Endodermal cell (in vitro differentiated cells): ENCODE measurements at regions not wholly inside any gene's neighbourhood (a gene's known extent, or its start where the extent isn't known, plus 50 kb on each side); places are given as distances from the start of the nearest gene placed in this dataset.
A peak's percentile ranks its signal among the peaks of the same experiment; 100 is the strongest.

ENCODE experiments used
- DNase-seq: peaks from one replicate; pipeline ENCODE4 v3.0.0-alpha.2; 2017
- H3K27ac ChIP-seq: 2 replicates; pipeline ENCODE4 v1.5.1; 2013; ENCODE audit warnings: mild to moderate bottlenecking, low read depth, low read length, moderate library complexity
- H3K27me3 ChIP-seq: 2 replicates; pipeline ENCODE4 v1.6.1; 2013; ENCODE audit warnings: mild to moderate bottlenecking, low read length, moderate library complexity; ENCODE audit not compliant: insufficient read depth, control insufficient read depth, poor library complexity, severe bottlenecking
- H3K36me3 ChIP-seq: 2 replicates; pipeline ENCODE4 v1.7.0; 2013; ENCODE audit warnings: mild to moderate bottlenecking, low read length, moderate library complexity; ENCODE audit not compliant: control insufficient read depth, insufficient read depth
- H3K4me1 ChIP-seq: one replicate; pipeline ENCODE4 v1.7.0; 2013; ENCODE audit warnings: low read length; ENCODE audit not compliant: control insufficient read depth, insufficient read depth
- H3K4me3 ChIP-seq: 2 replicates; pipeline ENCODE4 v1.5.1; 2013; ENCODE audit warnings: mild to moderate bottlenecking, low read length, moderate library complexity
- H3K9ac ChIP-seq: 2 replicates; pipeline ENCODE4 v1.6.1; 2013; ENCODE audit warnings: mild to moderate bottlenecking, low read length, moderate library complexity; ENCODE audit not compliant: poor library complexity, severe bottlenecking; ENCODE audit errors: extremely low read depth
- H3K9me3 ChIP-seq: 2 replicates; pipeline ENCODE4 v1.6.1; 2013; ENCODE audit warnings: mild to moderate bottlenecking, low read length, moderate library complexity; ENCODE audit not compliant: control insufficient read depth
- H3K27ac Mint-ChIP-seq: 2 replicates; pipeline ENCODE4 v1.8.0; 2020; ENCODE audit warnings: mixed read lengths
- H3K27me3 Mint-ChIP-seq: 2 replicates; pipeline ENCODE4 v1.8.0; 2021; ENCODE audit warnings: mild to moderate bottlenecking, mixed read lengths; ENCODE audit not compliant: insufficient read depth
- H3K36me3 Mint-ChIP-seq: 2 replicates; pipeline ENCODE4 v1.8.0; 2020; ENCODE audit warnings: low read depth, mixed read lengths
- H3K4me1 Mint-ChIP-seq: 2 replicates; pipeline ENCODE4 v1.8.0; 2020; ENCODE audit warnings: mixed read lengths
- H3K4me3 Mint-ChIP-seq: 2 replicates; pipeline ENCODE4 v1.8.0; 2020; ENCODE audit warnings: mild to moderate bottlenecking, moderate library complexity, mixed read lengths
- H3K9me3 Mint-ChIP-seq: 2 replicates; pipeline ENCODE4 v1.8.0; 2020; ENCODE audit warnings: mild to moderate bottlenecking, mixed read lengths
- WGBS, 2 experiments: methylation state at CpG; one replicate each; pipeline versions ENCODE4 v1.1.5 to v1.1.7; 2013; ENCODE audit warnings: missing lambda C conversion rate in 2 of 2, mixed read lengths in 1 of 2; ENCODE audit not compliant: insufficient coverage in 1 of 2, insufficient read length in 1 of 2; 5-methylcytosine and 5-hydroxymethylcytosine counted together
- TF ChIP-seq, protein P1 (sequence below): fragments of 200-600 bp; sonication (generic); conservative IDR thresholded peaks from 2 replicates; pipeline ENCODE4 v1.5.0; 2021; ENCODE audit warnings: antibody characterized with exemption, mild to moderate bottlenecking

DNA sequence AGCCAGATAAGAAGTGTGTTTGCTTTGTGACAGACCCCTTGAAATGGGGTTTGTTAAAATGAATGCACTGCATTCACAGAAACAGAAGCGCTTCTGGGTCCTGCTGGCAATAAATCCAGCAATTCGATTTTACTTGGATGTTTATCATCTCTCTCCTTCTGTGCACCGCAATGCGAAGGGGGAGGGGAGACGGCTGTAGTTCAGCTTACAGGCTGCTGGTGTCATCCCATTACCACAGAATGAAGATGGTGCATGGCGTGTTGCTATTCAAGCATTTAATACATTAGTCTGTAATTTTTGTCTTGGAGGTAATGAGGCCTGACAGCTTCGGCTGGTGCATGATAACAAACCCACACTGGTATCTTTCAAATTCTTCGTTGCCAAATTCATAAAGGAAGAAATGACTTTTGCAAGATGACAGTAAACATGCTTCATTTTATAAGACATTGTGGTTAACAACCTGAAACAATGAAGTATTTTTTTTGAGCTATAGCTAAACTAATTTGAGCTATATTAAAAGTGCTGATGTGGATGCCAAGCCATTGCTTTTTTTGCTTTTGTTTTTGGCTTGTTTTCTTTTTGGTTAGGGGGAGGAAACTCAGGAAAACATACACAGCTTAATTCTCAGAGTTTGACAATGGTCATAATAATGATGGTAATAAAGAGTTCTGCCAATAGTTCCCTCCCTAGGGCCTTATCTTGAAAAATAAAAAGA lies 418.3 kb downstream of the OTOL1 start:
- Histone ChIP-seq H3K9me3 (peaks cover 4% of the 10 kb centered on the region), H3K36me3 (no peaks in the 10 kb centered on the region), H3K9ac (no peak overlapping the region), H3K27ac (no peak overlapping the region), H3K4me1 (no peaks in the 10 kb centered on the region), H3K4me3 (no peak overlapping the region), H3K27me3 (no peaks in the 10 kb centered on the region)
- Mint-ChIP-seq H3K4me3 (no peak overlapping the region), H3K9me3 (peaks cover 16% of the 10 kb centered on the region), H3K4me1 (no peaks in the 10 kb centered on the region), H3K27ac (no peak overlapping the region), H3K36me3 (no peaks in the 10 kb centered on the region), H3K27me3 (no peaks in the 10 kb centered on the region)
- 56 to 74% methylated on average over 8 of the region's 8 CpGs for WGBS, 2 experiments
- peak; percentile 79 for DNase-seq
- TF ChIP-seq, protein P1, sequence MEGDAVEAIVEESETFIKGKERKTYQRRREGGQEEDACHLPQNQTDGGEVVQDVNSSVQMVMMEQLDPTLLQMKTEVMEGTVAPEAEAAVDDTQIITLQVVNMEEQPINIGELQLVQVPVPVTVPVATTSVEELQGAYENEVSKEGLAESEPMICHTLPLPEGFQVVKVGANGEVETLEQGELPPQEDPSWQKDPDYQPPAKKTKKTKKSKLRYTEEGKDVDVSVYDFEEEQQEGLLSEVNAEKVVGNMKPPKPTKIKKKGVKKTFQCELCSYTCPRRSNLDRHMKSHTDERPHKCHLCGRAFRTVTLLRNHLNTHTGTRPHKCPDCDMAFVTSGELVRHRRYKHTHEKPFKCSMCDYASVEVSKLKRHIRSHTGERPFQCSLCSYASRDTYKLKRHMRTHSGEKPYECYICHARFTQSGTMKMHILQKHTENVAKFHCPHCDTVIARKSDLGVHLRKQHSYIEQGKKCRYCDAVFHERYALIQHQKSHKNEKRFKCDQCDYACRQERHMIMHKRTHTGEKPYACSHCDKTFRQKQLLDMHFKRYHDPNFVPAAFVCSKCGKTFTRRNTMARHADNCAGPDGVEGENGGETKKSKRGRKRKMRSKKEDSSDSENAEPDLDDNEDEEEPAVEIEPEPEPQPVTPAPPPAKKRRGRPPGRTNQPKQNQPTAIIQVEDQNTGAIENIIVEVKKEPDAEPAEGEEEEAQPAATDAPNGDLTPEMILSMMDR, result peak; percentile 85

DNA sequence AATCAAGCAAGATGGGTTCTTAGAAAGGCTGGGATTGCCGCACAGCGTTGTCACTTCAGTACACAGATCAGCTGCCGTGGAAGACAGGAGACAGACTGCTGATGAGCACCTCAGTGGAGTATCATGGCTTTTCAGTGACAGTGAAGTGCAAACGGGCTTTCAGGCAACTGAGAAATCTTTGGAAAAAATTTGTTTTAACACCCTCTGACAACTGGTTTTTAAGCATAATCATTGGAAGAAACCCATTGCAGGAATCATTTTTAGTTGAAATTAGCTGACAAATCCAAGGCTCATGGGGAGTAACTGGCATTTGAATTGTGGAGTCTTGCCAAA lies 418.8 kb downstream of the OTOL1 start:
- H3K4me3 ChIP-seq, result no peak overlapping the region
- WGBS, 2 experiments, result 76 to 91% methylated on average over 4 of the region's 4 CpGs
- H3K4me3 Mint-ChIP-seq, result no peak overlapping the region
- H3K27me3 Mint-ChIP-seq, result no peaks in the 10 kb centered on the region
- H3K9ac ChIP-seq, result no peak overlapping the region
- H3K27ac ChIP-seq, result no peak overlapping the region
- TF ChIP-seq, protein P1, result no peak
- peaks cover 20% of the 10 kb centered on the region for H3K9me3 Mint-ChIP-seq
- H3K4me1 Mint-ChIP-seq, result no peaks in the 10 kb centered on the region
- no peaks in the 10 kb centered on the region for H3K36me3 ChIP-seq
- H3K4me1 ChIP-seq, result no peaks in the 10 kb centered on the region
- H3K36me3 Mint-ChIP-seq, result no peaks in the 10 kb centered on the region
- no peaks in the 10 kb centered on the region for H3K27me3 ChIP-seq
- no peak overlapping the region for H3K27ac Mint-ChIP-seq
- no peak for DNase-seq
- H3K9me3 ChIP-seq, result peaks cover 8% of the 10 kb centered on the region

DNA sequence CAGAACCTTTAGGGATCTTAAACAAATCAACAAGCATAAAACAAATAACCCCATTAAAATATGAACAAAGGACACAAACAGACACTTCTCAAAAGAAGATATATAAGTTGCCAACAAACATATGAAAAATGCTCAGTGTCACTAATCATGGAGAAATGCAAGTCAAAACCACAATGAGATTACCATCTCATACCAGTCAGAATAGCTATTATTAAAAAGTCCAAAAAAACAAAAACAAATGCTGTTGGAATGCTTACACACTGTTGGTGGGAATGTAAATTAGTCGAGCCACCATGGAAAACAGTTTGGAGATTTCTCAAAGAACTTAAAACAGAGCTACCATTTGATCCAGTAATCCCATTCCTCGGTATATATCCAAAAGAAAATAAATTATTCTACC lies 423.6 kb downstream of the OTOL1 start:
- no peak overlapping the region for H3K27ac Mint-ChIP-seq
- peaks cover 31% of the 10 kb centered on the region for H3K9me3 Mint-ChIP-seq
- Histone ChIP-seq H3K9ac (no peak overlapping the region), H3K9me3 (peaks cover 15% of the 10 kb centered on the region), H3K4me3 (no peak overlapping the region), H3K4me1 (no peaks in the 10 kb centered on the region), H3K27ac (no peak overlapping the region), H3K36me3 (no peaks in the 10 kb centered on the region), H3K27me3 (no peaks in the 10 kb centered on the region)
- no peak overlapping the region for H3K4me3 Mint-ChIP-seq
- TF ChIP-seq, protein P1, result no peak
- no peaks in the 10 kb centered on the region for H3K27me3 Mint-ChIP-seq
- no peaks in the 10 kb centered on the region for H3K36me3 Mint-ChIP-seq
- DNase-seq, result no peak
- WGBS, 2 experiments, result 86 to 89% methylated on average over 1 to 2 of the region's 2 CpGs
- H3K4me1 Mint-ChIP-seq, result no peaks in the 10 kb centered on the region
